HG03196 (cell line): ENCODE measurements at regions not wholly inside any gene's neighbourhood (a gene's known extent, or its start where the extent isn't known, plus 50 kb on each side); places are given as distances from the start of the nearest gene placed in this dataset.
"Not testable (repeated sequence)": the region's sequence is repeated elsewhere in the genome, so short reads cannot be mapped to it uniquely, and the experiment has no call there.

Experiments used
- ATAC-seq: cut with Tn5 transposase; IDR thresholded peaks from one replicate; pipeline ENCODE4 v1.9.1; 2021; ENCODE audit not compliant: unreplicated experiment

DNA sequence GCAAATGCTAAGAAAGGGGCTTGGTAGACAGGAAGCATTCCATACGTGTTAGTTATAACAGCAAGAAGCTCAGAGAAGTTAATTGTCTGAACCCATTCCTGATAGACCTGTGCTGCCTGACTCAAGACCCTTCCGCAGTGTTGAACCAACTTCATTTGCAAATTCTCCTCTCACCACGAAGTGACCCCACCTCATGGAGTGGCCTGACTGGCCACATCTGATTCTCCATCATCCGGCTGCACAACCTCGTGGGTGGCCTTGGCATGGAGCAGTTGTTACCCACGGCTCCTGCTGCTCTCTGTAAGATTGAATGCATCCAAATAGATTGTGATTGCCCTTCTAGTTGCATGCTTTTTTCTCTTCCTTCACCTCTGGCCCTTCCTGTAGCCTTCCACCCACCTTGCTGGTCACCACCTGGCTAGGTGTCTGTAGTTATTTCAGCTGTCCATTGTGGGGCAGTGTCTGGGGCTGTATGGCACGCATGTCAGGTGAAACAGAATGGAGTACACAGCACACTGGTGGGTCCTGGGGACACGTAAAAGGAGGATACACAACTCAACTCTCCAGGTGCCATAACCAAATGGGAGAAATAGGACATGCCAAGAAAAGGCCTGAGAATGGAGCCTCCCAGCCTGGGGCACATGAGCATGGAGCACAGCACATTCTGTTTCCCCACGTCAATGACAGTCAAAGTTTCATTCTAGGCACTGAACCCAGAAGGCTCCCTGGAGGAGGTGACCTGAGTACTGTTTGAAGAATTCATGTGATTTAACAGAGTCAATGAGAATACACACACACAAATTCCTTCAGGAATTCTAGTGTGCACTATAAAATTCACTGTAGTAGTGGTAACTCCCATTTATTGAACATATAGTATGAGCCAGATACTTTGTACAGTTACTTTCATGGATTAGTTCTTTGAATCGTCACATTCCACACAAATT lies 70.5 kb upstream of the PTCH1 start:
- no peak for ATAC-seq

DNA sequence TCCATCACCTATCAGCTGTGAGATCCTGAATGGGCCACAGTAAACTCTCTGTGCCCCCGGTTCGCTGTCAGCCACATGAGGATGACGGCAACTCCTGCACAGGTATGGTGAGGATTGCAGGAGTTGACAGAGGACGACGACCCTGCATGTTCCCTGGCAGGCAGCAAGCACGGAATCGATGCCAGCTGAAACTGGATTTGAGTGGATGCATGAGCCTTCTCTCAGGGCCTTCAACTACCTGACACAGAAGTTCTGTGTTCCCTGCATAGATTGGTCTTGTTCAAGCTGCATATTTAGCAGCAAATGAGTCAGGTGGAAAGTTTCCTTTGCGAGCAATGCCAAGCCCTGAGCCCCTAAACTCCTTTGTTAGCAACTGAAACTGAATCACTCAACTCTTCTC lies 69.6 kb upstream of the PTCH1 start:
- ATAC-seq, result no peak

DNA sequence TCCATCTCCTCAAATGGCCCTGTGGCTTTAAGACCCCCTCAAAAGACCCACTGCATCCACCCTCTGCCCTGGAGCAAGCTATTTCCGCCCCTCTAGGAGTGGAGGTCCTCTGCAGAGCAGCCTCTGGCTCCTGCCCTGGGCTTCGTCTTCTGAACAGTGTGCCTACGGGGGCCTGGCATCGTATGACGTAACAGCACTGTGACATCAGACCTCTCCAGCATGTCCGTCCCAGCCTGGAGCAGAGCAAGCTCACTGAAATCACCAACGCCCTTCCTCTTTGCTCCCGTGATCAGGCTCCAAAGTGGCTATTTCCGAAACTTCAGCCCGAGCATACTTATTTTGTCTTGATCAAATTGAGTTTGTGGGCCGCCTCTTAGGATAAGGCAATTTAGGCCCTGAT lies 69.1 kb upstream of the PTCH1 start:
- no peak for ATAC-seq

DNA sequence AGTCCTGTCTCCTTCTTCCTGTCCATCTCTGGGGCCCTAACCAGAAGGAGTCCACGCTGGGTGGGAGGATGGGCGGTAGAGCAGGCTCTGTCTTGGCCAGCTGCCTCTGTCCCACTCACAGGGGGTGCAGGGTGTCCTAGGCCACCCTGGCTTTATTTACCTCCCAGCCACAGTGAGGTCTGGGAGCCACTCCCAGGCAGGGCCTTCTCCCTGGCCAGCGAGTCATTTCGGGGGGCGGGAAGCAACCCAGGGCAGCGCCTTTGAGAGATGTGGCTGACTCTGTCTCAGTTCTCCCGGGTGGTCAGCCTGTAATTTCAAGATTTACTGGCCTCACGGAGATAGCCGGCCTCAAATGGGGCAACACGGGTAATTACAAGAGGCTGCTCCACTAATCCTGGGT lies 67.4 kb upstream of the PTCH1 start:
- no peak for ATAC-seq

DNA sequence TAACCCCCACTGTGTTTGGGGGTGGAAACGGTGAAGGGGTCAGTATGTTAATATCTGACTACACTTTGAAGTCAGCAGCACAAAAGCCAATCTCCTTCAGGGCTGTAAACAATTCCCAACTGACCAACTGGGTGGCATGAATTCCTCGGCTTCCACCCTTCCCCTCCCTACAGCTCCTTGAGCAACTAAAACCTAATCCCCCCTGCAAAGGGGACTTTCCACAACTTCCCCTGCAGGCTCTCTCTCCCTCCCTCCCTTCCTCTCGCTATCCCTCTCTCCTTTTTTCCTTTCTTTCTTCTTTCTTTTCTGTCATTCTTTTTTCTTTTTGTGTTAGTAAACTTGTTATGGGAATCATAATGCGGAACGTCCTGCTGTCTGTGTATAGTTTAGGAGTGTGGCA lies 65.1 kb upstream of the PTCH1 start:
- no peak for ATAC-seq

DNA sequence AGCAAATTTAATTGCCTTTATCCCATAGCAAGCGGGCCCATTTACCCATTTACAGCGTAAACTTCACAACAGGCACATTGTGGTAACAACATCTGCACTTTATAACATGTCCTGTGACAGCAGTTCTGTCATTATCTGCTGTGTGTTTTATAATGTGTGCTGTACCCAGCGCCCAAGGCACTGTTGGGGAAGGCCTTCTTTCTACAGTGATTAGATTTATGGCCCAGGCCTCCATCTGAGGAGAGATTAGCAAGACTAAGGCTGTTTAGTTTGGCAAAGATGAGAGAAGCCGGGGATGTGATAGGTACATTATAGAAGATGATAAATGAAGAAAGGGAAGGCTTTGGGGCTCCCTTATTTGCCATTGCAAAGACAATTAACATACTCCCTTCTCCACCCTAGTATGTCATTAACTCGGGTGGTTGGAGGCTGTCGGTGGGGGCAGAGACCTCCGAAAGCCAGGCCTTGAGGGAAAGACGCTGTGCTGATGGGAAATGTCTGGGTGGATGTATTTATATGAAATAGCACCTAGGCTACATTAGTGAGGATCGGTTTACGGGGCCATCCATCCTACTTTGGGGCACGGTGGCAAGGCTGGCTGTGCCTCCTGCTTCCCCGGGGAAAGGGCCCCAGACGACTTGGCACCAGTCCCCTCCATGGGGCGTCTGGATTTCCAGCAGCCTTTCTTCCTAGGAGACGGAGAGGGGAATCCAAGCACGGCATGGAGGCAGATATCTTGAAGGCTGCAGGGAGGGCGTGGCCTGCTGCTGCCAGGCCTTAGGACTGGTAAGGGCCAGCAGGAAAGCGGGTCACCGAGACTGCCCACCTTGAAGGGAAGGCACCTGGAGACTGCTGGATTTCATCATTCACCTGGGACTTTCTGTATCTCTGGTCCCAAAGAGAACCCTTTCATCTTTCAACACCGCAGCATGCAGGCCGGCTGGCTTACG lies 64.3 kb upstream of the PTCH1 start:
- ATAC-seq, result no peak

DNA sequence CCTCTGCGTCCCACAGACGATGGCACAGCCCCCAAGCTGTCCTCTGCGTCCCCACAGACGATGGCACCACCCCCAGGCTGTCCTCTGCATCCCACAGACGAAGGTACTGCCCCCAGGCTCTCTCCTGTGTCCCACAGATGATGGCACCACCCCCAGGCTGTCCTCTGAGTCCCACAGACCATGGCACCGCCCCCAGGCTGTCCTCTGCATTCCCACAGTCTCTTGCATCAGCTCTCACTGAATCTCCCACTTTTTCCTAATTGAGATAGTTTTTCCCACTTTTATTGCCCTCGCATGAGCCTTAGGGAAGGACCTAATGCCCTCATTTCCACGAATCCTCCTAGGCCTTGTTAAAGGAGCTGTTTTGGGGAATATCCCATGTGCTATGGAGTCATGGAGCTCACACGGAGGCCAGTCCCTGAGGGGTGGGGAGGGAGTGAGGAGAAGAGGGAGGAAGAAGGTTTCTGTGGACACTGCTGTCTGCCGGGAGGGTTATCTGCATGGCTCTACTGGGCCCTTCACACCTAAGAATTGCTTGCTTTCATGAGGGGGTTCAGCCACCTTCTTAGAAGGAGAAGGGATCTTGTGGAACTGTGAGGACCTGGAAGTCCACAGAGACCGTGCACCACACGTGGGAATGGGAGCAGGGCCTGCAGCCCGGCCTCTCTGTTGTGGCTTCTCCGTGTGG lies 58.2 kb upstream of the PTCH1 start:
- no peak for ATAC-seq

DNA sequence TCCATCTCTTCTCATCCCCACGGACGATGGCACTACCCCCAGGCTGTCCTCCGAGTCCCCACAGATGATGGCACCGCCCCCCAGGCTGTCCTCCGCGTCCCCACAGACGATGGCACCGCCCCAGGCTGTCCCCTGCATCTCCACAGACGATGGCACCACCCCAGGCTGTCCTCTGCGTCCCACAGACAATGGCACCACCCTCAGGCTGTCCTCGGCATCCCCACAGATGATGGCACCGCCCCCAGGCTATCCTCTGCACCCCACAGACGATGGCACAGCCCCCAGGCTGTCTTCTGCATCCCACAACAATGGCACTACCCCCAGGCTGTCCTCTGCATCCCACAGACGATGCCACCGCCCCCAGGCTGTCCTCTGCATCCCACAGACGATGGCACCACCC lies 57.4 kb upstream of the PTCH1 start:
- ATAC-seq, result no peak

DNA sequence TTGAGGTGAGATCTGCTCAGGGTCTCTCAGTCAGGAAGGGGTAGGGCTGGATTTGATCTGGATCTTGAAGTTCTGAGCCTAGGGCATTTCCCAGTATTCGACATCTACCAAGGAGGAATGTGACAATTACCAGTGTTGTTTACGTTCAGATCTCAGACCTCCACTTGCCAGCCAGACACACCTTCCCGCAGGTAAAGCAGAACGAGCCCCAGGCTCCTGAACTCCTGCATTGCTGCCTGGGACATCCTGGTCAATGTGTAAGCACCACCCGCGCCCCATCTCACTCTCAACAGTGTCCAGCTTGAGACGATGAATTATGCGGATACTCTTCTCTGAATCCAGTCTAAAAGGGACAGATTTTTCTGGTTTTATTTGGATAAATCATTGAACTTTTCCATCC lies 56.7 kb upstream of the PTCH1 start:
- no peak for ATAC-seq

DNA sequence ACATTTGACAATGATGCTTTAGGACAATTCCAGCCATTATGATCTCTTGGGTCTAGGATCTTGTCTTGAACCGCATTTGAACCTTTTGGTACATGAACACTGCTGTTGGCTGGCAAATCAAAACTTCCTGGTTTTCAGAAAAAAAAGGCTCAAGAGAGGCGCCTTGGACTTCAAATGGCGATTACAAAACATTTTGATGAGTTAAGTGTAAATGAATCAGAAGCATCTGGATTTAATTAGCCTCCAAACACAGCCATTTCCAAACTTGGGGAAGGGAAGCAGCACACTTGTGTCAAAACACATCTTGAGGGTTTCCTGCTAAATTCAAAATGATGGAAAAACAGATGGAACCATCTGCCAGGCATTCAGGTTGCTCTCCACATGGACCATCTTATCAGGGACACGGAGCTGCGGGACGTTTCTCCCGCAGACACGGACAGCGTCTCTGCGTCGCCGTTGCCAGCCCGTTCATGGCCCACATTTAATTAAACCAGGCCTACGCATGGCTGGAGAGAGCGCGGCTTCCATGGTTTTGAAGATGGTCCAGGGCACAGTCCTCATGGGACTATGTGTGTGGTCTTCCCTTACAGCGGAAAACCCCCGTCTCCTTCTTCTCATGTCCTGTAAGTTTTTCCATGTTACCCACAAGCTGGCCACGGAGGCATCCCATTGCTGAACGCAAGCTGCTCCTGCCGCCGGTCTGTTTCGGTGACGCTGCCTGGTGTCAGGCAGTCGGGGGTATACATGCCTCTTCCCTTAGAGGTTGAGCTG lies 55.8 kb upstream of the PTCH1 start:
- no peak for ATAC-seq

DNA sequence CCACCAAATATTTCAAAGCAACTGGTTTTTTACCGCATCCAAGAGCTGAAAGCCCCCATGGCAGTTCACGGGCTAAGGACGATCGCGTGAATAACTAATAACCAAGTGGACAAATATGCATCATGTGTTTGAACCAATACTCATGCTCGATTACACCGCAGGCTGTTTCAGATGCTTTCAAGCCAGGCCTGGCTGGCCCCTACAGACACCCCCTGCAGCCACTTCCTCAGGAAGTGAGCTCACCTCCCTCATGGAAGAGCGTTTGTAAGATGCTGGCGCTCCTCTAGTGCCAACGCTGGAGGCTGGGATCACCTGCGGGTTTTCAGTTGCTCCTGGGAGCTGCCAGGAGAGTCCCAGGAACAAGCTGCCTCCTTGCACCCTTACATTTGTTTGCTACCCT lies 53.9 kb upstream of the PTCH1 start:
- ATAC-seq, result no peak

DNA sequence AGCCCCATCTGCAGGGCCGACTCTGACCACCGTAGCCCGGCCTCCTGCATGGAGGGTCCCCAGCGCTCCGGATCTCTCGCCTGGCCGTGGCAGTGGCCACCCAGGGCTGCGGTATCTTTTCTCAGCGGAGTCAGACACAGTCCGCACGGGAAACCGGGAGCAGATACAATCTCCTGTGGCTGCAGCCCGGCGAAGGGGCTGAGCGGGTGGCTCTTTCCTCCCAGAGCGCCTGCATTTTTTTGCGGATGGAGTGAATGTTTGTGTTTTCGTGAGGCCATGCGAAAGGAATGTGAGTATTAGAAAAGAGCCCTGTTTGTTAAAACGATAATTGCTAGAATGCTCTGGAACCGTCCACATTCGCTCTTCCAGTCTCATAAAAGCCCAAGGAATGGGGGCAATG lies 53.4 kb upstream of the PTCH1 start:
- ATAC-seq, result no peak

DNA sequence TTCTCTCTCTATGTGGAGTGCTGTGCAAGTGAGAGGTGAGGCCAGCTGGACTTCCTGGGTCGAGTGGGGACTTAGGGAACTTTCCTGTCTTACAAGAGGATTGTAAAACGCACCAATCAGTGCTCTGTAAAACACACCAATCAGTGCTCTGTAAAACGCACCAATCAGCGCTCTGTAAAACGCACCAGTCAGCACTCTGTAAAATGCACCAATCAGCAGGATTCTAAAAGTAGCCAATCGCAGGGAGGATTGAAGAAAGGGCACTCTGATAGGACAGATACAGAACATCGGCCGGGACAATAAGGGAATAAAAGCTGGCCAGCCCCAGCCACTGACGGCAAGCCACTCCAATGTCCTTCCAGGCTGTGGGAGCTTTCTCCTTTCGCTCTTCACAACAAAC lies 52.0 kb upstream of the PTCH1 start:
- not testable (repeated sequence) for ATAC-seq
